BLaER1 (cell line): ENCODE measurements at regions not wholly inside any gene's neighbourhood (a gene's known extent, or its start where the extent isn't known, plus 50 kb on each side); places are given as distances from the start of the nearest gene placed in this dataset.

Experiments used
- H3K27ac ChIP-seq: shearing (Covaris generic); formaldehyde crosslinking; 2 replicates; pipeline ENCODE4 v1.8.1; 2022
- H3K27me3 ChIP-seq: shearing (Covaris generic); formaldehyde crosslinking; 2 replicates; pipeline ENCODE4 v1.8.1; 2022
- H3K36me3 ChIP-seq: shearing (Covaris generic); formaldehyde crosslinking; 2 replicates; pipeline ENCODE4 v1.8.1; 2022
- H3K4me1 ChIP-seq: shearing (Covaris generic); formaldehyde crosslinking; 2 replicates; pipeline ENCODE4 v1.8.1; 2022
- H3K4me2 ChIP-seq: shearing (Covaris generic); formaldehyde crosslinking; 2 replicates; pipeline ENCODE4 v1.8.1; 2022
- H3K4me3 ChIP-seq: shearing (Covaris generic); formaldehyde crosslinking; 2 replicates; pipeline ENCODE4 v1.8.1; 2022
- H3K9ac ChIP-seq: shearing (Covaris generic); formaldehyde crosslinking; 2 replicates; pipeline ENCODE4 v1.8.1; 2022
- H3K9me3 ChIP-seq: shearing (Covaris generic); formaldehyde crosslinking; 2 replicates; pipeline ENCODE4 v1.8.1; 2022
- H4K20me1 ChIP-seq: shearing (Covaris generic); formaldehyde crosslinking; 2 replicates; pipeline ENCODE4 v1.8.1; 2022
- Cebpa-rat ChIP-seq: shearing (Covaris generic); IDR thresholded peaks from 2 replicates; pipeline ENCODE4 v1.8.1; 2022

DNA sequence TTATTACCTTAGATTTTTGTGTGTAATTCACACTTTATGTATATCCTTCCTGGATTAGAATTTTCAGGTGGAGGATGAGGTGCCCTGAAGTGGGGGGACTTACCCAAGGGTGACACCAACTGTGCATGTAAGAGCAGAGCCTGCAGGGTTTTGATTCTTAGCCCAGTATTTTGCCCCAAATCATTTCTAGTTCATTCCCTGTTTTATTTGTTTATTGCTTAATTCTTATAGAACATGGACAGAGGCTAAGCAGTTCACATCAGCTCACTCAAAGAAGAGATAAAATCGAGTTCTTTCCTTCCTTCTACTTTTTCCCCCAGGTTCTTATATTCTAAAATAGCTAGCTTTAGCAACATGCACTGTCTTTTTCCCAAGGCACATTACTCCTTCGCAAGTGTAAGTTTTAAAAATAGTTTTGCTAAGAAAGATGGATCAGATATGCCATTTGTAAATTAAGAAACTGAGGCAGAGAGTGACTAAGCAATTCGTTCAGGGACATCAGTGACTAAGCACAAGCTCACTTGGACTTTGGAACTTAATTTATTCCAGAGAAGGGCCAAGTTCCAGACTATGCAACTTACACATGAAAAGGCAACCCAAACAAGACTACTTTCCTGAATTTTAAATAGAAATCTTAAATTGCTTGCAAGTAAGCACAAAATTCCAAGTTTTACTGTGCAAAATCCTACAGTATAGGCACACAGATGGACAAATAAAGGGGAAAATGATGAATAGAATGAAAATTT lies 427.9 kb upstream of the POU3F3 start:
- H3K9me3 ChIP-seq = no peaks in the 10 kb centered on the region
- H3K4me3 ChIP-seq = no peak overlapping the region
- H3K4me2 ChIP-seq = no peak overlapping the region
- H3K36me3 ChIP-seq = no peaks in the 10 kb centered on the region
- H3K4me1 ChIP-seq = no peaks in the 10 kb centered on the region
- H3K27ac ChIP-seq = no peak overlapping the region
- no peak for TF ChIP-seq Cebpa-rat
- no peaks in the 10 kb centered on the region for H4K20me1 ChIP-seq
- H3K9ac ChIP-seq = no peak overlapping the region
- H3K27me3 ChIP-seq = no peaks in the 10 kb centered on the region

DNA sequence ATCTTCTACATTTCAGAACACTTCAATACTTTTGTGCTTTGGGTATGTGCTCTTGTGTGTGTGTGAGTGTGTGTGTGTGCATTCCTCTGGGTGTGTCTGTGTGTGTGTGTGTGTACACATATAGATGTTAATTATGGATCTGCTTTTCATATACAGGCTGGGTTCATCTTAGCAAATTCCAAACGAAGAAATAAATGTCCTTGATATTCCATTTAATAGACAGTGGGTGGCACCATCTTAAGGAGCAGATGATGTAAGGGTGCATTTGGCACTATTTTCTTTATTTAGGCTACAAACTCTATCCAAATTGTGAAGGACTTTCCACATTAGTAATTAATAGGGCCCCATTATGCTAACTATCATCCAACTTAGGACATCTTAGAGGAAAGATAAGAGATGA lies 425.8 kb upstream of the POU3F3 start:
- Histone ChIP-seq H3K9me3 (no peaks in the 10 kb centered on the region), H3K36me3 (no peaks in the 10 kb centered on the region), H3K27me3 (no peaks in the 10 kb centered on the region), H4K20me1 (no peaks in the 10 kb centered on the region), H3K27ac (no peak overlapping the region), H3K9ac (no peak overlapping the region), H3K4me3 (no peak overlapping the region), H3K4me2 (no peak overlapping the region), H3K4me1 (no peaks in the 10 kb centered on the region)
- no peak for TF ChIP-seq Cebpa-rat

DNA sequence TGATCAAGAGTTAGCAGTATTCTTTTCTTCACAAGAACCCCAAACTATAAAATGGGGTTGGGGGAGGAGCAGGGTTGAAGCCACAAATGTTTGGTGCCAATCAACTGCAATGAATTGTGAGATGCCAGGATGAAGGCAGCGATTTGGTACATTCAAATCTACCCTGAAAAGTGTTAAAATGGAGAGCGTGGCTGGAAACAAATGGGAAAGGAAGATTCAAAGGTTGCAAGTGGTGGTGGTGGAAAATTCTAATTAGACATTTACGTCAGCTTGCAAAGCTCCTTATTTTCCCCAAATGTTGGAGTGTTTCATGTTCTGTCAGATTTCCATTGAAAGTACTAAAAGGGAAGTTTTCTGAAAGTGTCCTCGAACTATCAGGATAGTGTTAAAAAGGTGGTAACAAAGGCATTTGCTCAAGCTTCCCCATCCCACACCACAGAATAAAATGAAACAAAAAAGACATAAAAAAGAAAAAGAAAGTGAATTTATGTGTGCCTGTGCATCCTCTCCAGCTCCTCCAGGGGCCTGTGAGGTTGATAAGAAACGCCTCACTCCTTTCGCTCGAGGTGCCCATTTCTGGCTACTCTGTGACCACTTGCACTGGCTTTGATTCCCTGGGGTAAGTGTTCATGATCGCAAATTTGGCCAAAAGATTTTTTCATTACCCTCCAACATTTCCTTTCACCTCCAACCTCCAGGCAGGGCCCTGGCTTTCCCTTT lies 424.1 kb upstream of the POU3F3 start:
- Histone ChIP-seq H3K4me2 (no peak overlapping the region), H3K9ac (no peak overlapping the region), H4K20me1 (no peaks in the 10 kb centered on the region), H3K4me1 (no peaks in the 10 kb centered on the region), H3K27ac (no peak overlapping the region), H3K9me3 (no peaks in the 10 kb centered on the region), H3K36me3 (no peaks in the 10 kb centered on the region), H3K4me3 (no peak overlapping the region), H3K27me3 (no peaks in the 10 kb centered on the region)
- no peak for TF ChIP-seq Cebpa-rat

DNA sequence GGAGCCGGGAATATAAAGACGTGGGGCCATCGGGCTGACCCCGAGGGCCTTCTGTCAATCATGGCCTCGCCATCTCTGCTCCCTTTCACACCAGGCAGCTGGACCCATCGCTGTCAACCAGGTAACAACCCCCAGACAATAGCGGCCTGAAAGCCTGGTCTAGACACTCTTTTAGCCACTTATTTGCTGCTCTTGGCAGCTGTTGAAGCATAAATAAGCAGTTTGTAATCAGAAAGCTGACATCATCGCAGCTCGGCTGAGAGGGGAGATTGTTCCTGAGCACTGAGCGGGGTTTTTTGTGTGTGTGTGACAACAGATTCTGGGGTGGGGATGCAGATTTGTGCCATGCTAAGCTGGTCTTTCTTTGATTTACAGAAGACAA lies 423.6 kb upstream of the POU3F3 start:
- Histone ChIP-seq H3K4me1 (no peaks in the 10 kb centered on the region), H3K4me2 (no peak overlapping the region), H3K4me3 (no peak overlapping the region)

DNA sequence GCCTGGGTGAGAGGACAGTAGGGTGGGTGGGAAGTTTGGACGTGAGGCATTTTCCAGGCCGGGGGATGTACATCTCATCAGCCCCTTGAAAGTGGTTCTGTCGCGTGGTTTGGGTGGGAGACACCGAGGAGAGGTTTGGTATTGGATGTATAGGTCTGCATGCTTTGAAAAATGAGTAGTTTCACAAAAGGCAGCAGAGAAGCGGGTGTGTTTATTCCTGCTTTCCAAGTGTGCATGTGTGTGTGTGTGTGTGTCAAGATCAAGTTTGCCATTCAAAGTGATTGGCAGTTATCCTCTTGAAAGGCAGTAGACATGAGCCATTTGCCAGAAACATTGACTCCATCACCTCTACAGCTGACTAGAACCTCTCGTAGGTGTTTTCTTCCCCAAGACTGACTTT lies 423.1 kb upstream of the POU3F3 start:
- Histone ChIP-seq H3K4me3 (no peak overlapping the region), H3K27me3 (no peaks in the 10 kb centered on the region), H3K9me3 (no peaks in the 10 kb centered on the region), H3K4me2 (no peak overlapping the region), H4K20me1 (no peaks in the 10 kb centered on the region), H3K9ac (no peak overlapping the region), H3K4me1 (no peaks in the 10 kb centered on the region), H3K27ac (no peak overlapping the region), H3K36me3 (no peaks in the 10 kb centered on the region)
- TF ChIP-seq Cebpa-rat = no peak

More for the DNA sequence above, 423.6 kb upstream of the POU3F3 start:
- Histone ChIP-seq H4K20me1 (no peaks in the 10 kb centered on the region), H3K27me3 (no peaks in the 10 kb centered on the region), H3K9ac (no peak overlapping the region), H3K27ac (no peak overlapping the region), H3K9me3 (no peaks in the 10 kb centered on the region), H3K36me3 (no peaks in the 10 kb centered on the region)
- no peak for TF ChIP-seq Cebpa-rat

DNA sequence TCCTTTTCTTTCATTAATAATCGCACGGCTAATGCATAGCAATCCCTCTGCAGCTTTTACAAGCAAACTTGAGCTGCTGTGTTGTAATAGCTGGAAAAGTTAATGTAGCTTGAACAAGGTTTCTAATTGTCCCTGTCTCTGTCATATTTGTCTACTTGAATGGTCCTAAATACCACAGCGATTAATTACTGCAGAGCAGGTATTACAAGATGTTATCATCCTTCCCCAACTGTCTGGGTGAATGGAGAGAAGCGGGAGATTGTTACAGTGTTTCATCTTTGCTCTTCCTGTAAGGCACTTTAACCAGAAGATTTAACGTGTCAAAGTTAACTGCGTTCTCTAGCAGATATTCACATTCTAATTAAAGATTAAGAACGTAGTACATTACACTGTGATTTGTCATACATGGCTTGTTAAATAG lies 422.2 kb upstream of the POU3F3 start:
- Histone ChIP-seq H3K4me1 (no peaks in the 10 kb centered on the region), H3K4me2 (no peak overlapping the region), H4K20me1 (no peaks in the 10 kb centered on the region), H3K4me3 (no peak overlapping the region), H3K27ac (no peak overlapping the region), H3K9ac (no peak overlapping the region), H3K9me3 (no peaks in the 10 kb centered on the region), H3K27me3 (no peaks in the 10 kb centered on the region), H3K36me3 (no peaks in the 10 kb centered on the region)
- TF ChIP-seq Cebpa-rat = no peak

DNA sequence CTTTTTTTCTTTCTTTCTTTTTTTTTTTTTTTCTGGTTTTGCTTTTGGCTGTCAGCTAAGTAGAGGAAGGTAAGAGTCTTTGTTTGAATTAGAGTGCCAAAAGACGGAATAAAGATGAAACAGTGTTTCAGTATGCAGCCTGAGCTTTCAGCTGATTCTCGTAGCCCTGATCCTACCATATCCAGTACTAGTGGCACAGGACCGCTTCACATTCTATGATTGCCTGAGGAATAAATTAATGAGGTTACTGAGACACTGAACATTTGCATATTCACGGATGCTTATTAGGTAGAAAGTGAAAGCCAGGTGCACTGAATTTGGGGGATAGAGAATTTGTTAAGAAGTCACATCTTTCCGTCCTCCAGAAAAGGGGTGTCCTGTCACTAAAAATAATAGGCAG lies 421.5 kb upstream of the POU3F3 start:
- H3K4me1 ChIP-seq = no peaks in the 10 kb centered on the region
- no peak overlapping the region for H3K9ac ChIP-seq
- no peak overlapping the region for H3K4me3 ChIP-seq
- no peak overlapping the region for H3K4me2 ChIP-seq
- no peaks in the 10 kb centered on the region for H3K36me3 ChIP-seq
- no peaks in the 10 kb centered on the region for H4K20me1 ChIP-seq
- TF ChIP-seq Cebpa-rat = no peak
- H3K27me3 ChIP-seq = no peaks in the 10 kb centered on the region
- no peaks in the 10 kb centered on the region for H3K9me3 ChIP-seq
- no peak overlapping the region for H3K27ac ChIP-seq

DNA sequence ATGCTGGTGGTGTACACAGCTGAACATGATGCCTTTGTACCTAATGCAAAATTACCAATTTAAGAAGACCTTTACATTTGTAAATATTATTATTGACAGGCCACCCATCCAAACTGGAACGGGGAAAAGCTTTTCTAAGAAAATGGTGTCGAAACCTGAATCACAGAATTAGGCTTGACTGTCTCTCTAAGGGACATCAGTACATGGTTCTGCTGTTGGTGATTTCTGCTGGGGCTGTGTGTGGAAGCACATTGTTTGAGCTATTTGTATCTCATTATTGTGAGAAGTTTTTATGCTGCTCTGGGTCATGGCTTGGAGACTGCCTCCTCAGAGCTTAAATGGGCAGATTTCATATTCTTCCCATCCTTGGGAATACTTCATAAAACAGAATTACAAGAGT lies 420.9 kb upstream of the POU3F3 start:
- Histone ChIP-seq H3K27ac (no peak overlapping the region), H3K36me3 (no peaks in the 10 kb centered on the region), H3K9me3 (no peaks in the 10 kb centered on the region), H3K4me1 (no peaks in the 10 kb centered on the region), H3K27me3 (no peaks in the 10 kb centered on the region), H4K20me1 (no peaks in the 10 kb centered on the region), H3K9ac (no peak overlapping the region), H3K4me3 (no peak overlapping the region), H3K4me2 (no peak overlapping the region)
- TF ChIP-seq Cebpa-rat = no peak

DNA sequence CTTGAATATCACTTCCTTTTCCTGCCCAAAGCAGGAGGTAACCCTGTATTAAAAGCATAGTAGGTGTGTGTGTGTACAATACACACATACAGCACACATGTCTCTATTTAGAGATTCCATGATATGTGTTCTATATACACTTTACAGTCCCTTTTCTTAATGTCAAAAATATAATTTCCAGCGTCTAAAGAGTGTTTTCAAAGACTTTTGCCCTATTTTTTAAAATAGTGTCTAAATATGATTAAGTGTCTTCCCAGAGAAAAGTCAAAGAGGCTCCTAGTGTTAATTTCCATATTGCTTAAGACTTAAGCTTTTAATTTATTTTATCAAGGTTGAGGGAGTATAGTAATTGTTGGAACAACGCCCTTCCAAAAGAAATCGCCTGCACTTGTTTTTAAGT lies 420.3 kb upstream of the POU3F3 start:
- H3K36me3 ChIP-seq = no peaks in the 10 kb centered on the region
- no peaks in the 10 kb centered on the region for H3K9me3 ChIP-seq
- H3K27ac ChIP-seq = no peak overlapping the region
- no peak overlapping the region for H3K9ac ChIP-seq
- H3K4me3 ChIP-seq = no peak overlapping the region
- no peak for TF ChIP-seq Cebpa-rat
- no peaks in the 10 kb centered on the region for H3K4me1 ChIP-seq
- no peaks in the 10 kb centered on the region for H3K27me3 ChIP-seq
- H4K20me1 ChIP-seq = no peaks in the 10 kb centered on the region
- no peak overlapping the region for H3K4me2 ChIP-seq

DNA sequence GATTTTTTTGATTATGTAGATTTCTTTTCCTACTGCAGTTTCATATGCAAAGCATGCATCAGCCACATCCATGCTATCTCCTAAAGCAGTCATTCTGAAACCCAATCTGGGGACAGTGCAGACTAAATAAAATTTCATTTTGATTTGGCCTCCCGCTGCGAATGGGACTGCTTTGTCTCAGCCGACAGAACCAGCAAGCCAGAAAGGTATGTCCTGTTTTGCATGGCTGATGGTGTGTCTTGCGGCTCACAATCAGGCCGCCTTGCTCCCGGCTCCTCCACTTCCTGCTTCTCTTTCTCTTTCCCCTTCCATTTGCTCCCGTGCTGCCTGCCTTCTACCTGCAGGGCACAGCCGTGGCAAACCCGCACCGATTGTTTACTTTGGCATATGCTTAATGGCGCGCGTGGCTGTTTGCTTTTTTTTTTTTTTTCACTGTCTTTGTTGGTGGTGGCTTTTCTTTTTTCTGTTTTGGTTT lies 419.6 kb upstream of the POU3F3 start:
- TF ChIP-seq Cebpa-rat = no peak
- H3K4me1 ChIP-seq = no peaks in the 10 kb centered on the region
- H3K4me3 ChIP-seq = no peak overlapping the region
- no peak overlapping the region for H3K9ac ChIP-seq
- no peaks in the 10 kb centered on the region for H4K20me1 ChIP-seq
- H3K9me3 ChIP-seq = no peaks in the 10 kb centered on the region
- no peak overlapping the region for H3K27ac ChIP-seq
- no peaks in the 10 kb centered on the region for H3K36me3 ChIP-seq
- H3K4me2 ChIP-seq = no peak overlapping the region
- no peaks in the 10 kb centered on the region for H3K27me3 ChIP-seq
